ENCODE measurements at regions not wholly inside any gene's neighbourhood (a gene's known extent, or its start where the extent isn't known, plus 50 kb on each side); places are given as distances from the start of the nearest gene placed in this dataset.

DNA sequence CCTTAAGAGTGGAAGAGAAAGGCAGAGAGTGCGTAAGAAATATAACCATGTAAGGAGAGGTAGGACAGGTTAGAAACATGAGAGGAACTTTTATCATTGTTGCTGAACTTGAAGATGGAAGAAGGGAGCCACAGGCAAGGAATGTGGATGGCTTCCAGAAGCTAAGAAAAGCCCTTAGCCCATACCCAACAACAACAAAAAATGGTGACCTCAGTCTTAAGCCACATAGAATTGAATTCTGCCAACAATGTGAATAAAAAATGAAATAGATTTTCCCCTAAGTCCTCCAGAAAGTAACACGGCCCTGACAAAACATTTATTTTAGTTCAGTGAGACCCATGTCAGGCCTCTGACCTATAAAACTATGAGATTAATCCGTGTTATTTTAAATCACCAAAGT, 767.3 kb downstream of the FAM181B start:
- H3K4ac ChIP-seq (ENCODE audit: low read depth, low read length) = no peak overlapping the region
- no peak overlapping the region for H2BK120ac ChIP-seq (ENCODE audit: low read depth, low read length)
- H4K5ac ChIP-seq (ENCODE audit: low read depth, low read length) = no peak overlapping the region
- in situ Hi-C loops (cut with MboI; ENCODE audit: low sequenced_read_pairs) (no loop called here), intact Hi-C loops (cut with micrococcal nuclease) (no loop called here), dilution Hi-C loops (cut with HindIII; ENCODE audit: low sequenced_read_pairs, unreplicated experiment) (no loop called here)
- no peak overlapping the region for H4K91ac ChIP-seq (ENCODE audit: insufficient read depth, low read depth, low read length)
- H2AK5ac ChIP-seq (ENCODE audit: low read depth, low read length) = no peak overlapping the region
- no peaks in the 10 kb centered on the region for H4K20me1 ChIP-seq (ENCODE audit: insufficient read depth, low read length)
- H3K4me3 ChIP-seq (ENCODE audit: insufficient read depth, low read depth, low read length) = no peak overlapping the region
- H3K4me2 ChIP-seq (ENCODE audit: low read depth, low read length) = no peak overlapping the region
- DNase-seq (no peak), ATAC-seq (ENCODE audit: low read depth) (no peak)
- no peak overlapping the region for H2AK9ac ChIP-seq (replicated peaks; ENCODE audit: low read depth, low read length, poor library complexity)
- no peak overlapping the region for H2AFZ ChIP-seq (replicated peaks; ENCODE audit: low read length, poor library complexity)
- BruUV-seq (replicated peaks) = no TSS peak
- no peak overlapping the region for H3K9ac ChIP-seq (ENCODE audit: low read depth, low read length)
- no peak overlapping the region for H2BK15ac ChIP-seq (ENCODE audit: low read depth, low read length)
- H3K79me1 ChIP-seq (ENCODE audit: low read depth in 1 of 2, low read length in 2 of 2) = no peaks in the 10 kb centered on the region
- no peaks in the 10 kb centered on the region for H3K4me1 ChIP-seq (ENCODE audit: control insufficient read depth, insufficient read depth, low read length)
- no peak overlapping the region for H3K14ac ChIP-seq (replicated peaks; ENCODE audit: low read depth, low read length)
- H2BK5ac ChIP-seq (ENCODE audit: low read depth, low read length, poor library complexity, severe bottlenecking) = no peak overlapping the region
- H3K9me3 ChIP-seq (ENCODE audit: control insufficient read depth, insufficient read depth, low read length) = no peaks in the 10 kb centered on the region
- H3K27me3 ChIP-seq (ENCODE audit: control insufficient read depth, insufficient read depth, low read length) = no peaks in the 10 kb centered on the region
- no peak overlapping the region for H4K8ac ChIP-seq (ENCODE audit: low read depth in 2 of 2, low read length in 2 of 2)
- ChIA-PET POLR2A (ENCODE audit: unreplicated experiment) (no interaction called here), CTCF (no interaction called here)
- H3K9me1 ChIP-seq (ENCODE audit: insufficient read depth, low read length) = no peaks in the 10 kb centered on the region
- no peak overlapping the region for H2BK20ac ChIP-seq (ENCODE audit: low read depth, low read length)
- no peak overlapping the region for H3K18ac ChIP-seq (ENCODE audit: low read depth, low read length)
- H3K56ac ChIP-seq (ENCODE audit: extremely low read depth, insufficient read depth, low read length) = no peak overlapping the region
- no peak overlapping the region for H3K27ac ChIP-seq (ENCODE audit: insufficient read depth, low read length)
- WGBS, 2 experiments (ENCODE audit: extremely low coverage in 2 of 2, insufficient read length in 1 of 2) = no CpG with 5 or more reads among the region's 3 CpGs
- no peaks in the 10 kb centered on the region for H3K36me3 ChIP-seq (ENCODE audit: control insufficient read depth, insufficient read depth, low read length)
- TF ChIP-seq RAD21 (IDR thresholded peaks at IDR 0.05; ENCODE audit: low read length) (no peak), FOS (IDR thresholded peaks at IDR 0.05; ENCODE audit: low read depth, low read length) (no peak), SMC3 (IDR thresholded peaks at IDR 0.05; ENCODE audit: low read depth, low read length) (no peak), MXI1 (IDR thresholded peaks at IDR 0.05; ENCODE audit: borderline replicate concordance, low read depth, low read length) (no peak)
- TF ChIP-seq, protein P1, sequence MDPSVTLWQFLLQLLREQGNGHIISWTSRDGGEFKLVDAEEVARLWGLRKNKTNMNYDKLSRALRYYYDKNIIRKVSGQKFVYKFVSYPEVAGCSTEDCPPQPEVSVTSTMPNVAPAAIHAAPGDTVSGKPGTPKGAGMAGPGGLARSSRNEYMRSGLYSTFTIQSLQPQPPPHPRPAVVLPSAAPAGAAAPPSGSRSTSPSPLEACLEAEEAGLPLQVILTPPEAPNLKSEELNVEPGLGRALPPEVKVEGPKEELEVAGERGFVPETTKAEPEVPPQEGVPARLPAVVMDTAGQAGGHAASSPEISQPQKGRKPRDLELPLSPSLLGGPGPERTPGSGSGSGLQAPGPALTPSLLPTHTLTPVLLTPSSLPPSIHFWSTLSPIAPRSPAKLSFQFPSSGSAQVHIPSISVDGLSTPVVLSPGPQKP (IDR thresholded peaks at IDR 0.05; ENCODE audit: borderline replicate concordance, low read depth, low read length) = no peak
- TF ChIP-seq, protein P2, sequence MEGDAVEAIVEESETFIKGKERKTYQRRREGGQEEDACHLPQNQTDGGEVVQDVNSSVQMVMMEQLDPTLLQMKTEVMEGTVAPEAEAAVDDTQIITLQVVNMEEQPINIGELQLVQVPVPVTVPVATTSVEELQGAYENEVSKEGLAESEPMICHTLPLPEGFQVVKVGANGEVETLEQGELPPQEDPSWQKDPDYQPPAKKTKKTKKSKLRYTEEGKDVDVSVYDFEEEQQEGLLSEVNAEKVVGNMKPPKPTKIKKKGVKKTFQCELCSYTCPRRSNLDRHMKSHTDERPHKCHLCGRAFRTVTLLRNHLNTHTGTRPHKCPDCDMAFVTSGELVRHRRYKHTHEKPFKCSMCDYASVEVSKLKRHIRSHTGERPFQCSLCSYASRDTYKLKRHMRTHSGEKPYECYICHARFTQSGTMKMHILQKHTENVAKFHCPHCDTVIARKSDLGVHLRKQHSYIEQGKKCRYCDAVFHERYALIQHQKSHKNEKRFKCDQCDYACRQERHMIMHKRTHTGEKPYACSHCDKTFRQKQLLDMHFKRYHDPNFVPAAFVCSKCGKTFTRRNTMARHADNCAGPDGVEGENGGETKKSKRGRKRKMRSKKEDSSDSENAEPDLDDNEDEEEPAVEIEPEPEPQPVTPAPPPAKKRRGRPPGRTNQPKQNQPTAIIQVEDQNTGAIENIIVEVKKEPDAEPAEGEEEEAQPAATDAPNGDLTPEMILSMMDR (conservative IDR thresholded peaks at IDR 0.05; ENCODE audit: low read depth, low read length) = no peak
- H3K23ac ChIP-seq (ENCODE audit: low read depth, low read length) = no peak overlapping the region
